ENCODE measurements at regions not wholly inside any gene's neighbourhood (a gene's known extent, or its start where the extent isn't known, plus 50 kb on each side); places are given as distances from the start of the nearest gene placed in this dataset.
"Not testable (repeated sequence)": the region's sequence is repeated elsewhere in the genome, so short reads cannot be mapped to it uniquely, and the experiment has no call there.

- DNase-seq (ENCODE audit: low spot score), result no peak
- FAIRE-seq, result no peak
Observed at GRCh38 chr5:67817652-67818051, 397.9 kb upstream of the PIK3R1 start.

- FAIRE-seq, result no peak
Observed at GRCh38 chr5:67816456-67816855, 399.1 kb upstream of the PIK3R1 start.

GRCh38 chr5:67815455-67816391, 399.8 kb upstream of the PIK3R1 start:
- FAIRE-seq (no peak), DNase-seq (ENCODE audit: low spot score) (no peak)

More at GRCh38 chr5:67816456-67816855, 399.1 kb upstream of the PIK3R1 start:
- no peak for DNase-seq (ENCODE audit: low spot score)

GRCh38 chr5:67814569-67815311, 400.8 kb upstream of the PIK3R1 start:
- FAIRE-seq (no peak), DNase-seq (ENCODE audit: low spot score) (no peak)

- no peak for DNase-seq (ENCODE audit: low spot score)
- FAIRE-seq, result no peak
Observed at GRCh38 chr5:67813877-67814539, 401.5 kb upstream of the PIK3R1 start.

GRCh38 chr5:67809589-67809988, 406.0 kb upstream of the PIK3R1 start:
- no peak for DNase-seq (ENCODE audit: low spot score)
- FAIRE-seq, result no peak

GRCh38 chr5:67808340-67808739, 407.2 kb upstream of the PIK3R1 start:
- no peak for DNase-seq (ENCODE audit: low spot score)
- FAIRE-seq, result no peak

GRCh38 chr5:67807439-67807888, 408.1 kb upstream of the PIK3R1 start:
- DNase-seq (ENCODE audit: low spot score) (no peak), FAIRE-seq (no peak)

GRCh38 chr5:67806654-67807438, 408.7 kb upstream of the PIK3R1 start:
- DNase-seq (ENCODE audit: low spot score) (no peak), FAIRE-seq (no peak)

- FAIRE-seq (no peak), DNase-seq (ENCODE audit: low spot score) (no peak)
Observed at GRCh38 chr5:67805666-67806348, 409.7 kb upstream of the PIK3R1 start.

GRCh38 chr5:67802766-67803165, 412.8 kb upstream of the PIK3R1 start:
- FAIRE-seq (no peak), DNase-seq (ENCODE audit: low spot score) (no peak)

GRCh38 chr5:67799732-67800234, 415.8 kb upstream of the PIK3R1 start:
- DNase-seq (ENCODE audit: low spot score), result no peak
- no peak for FAIRE-seq

- not testable (repeated sequence) for DNase-seq (ENCODE audit: low spot score); FAIRE-seq
Observed at GRCh38 chr5:67798470-67798869, 417.1 kb upstream of the PIK3R1 start.

GRCh38 chr5:67795781-67796477, 419.6 kb upstream of the PIK3R1 start:
- no peak for FAIRE-seq
- no peak for DNase-seq (ENCODE audit: low spot score)

GRCh38 chr5:67793966-67794365, 421.6 kb upstream of the PIK3R1 start:
- no peak for DNase-seq (ENCODE audit: low spot score)

GRCh38 chr5:67793418-67793817, 422.1 kb upstream of the PIK3R1 start:
- DNase-seq (ENCODE audit: low spot score) (no peak), FAIRE-seq (no peak)

More at GRCh38 chr5:67793966-67794365, 421.6 kb upstream of the PIK3R1 start:
- FAIRE-seq, result no peak

GRCh38 chr5:67792891-67793290, 422.7 kb upstream of the PIK3R1 start:
- FAIRE-seq, result no peak
- DNase-seq (ENCODE audit: low spot score), result no peak

- DNase-seq (ENCODE audit: low spot score) (no peak), FAIRE-seq (no peak)
Observed at GRCh38 chr5:67790390-67790789, 425.2 kb upstream of the PIK3R1 start.

GRCh38 chr5:67779893-67780623, 435.5 kb upstream of the PIK3R1 start:
- DNase-seq (ENCODE audit: low spot score); FAIRE-seq: not testable (repeated sequence)
